ENCODE measurements at regions not wholly inside any gene's neighbourhood (a gene's known extent, or its start where the extent isn't known, plus 50 kb on each side); places are given as distances from the start of the nearest gene placed in this dataset.
A peak's percentile ranks its signal among the peaks of the same experiment; 100 is the strongest.
"Not testable (repeated sequence)": the region's sequence is repeated elsewhere in the genome, so short reads cannot be mapped to it uniquely, and the experiment has no call there.

- no peaks in the 10 kb centered on the region for H3K4me1 Mint-ChIP-seq
- H3K27ac Mint-ChIP-seq = no peak overlapping the region
- DNase-seq = no peak
- H3K36me3 Mint-ChIP-seq = no peaks in the 10 kb centered on the region
- H3K9me3 Mint-ChIP-seq = no peaks in the 10 kb centered on the region
- peaks cover 0 to 7% (median 3%) of the 10 kb centered on the region in 3 donors for H3K27me3 Mint-ChIP-seq (ENCODE audit: low read depth in 3 of 3)
- H3K4me3 Mint-ChIP-seq = no peak overlapping the region
These were observed 108.7 kb upstream of the ALDH1A3 start for GRCh38 chr15:100770661-100771584.

- no peak for DNase-seq
- Mint-ChIP-seq H3K27ac (no peak overlapping the region), H3K9me3 (no peaks in the 10 kb centered on the region), H3K4me3 (no peak overlapping the region), H3K27me3 (ENCODE audit: low read depth in 3 of 3) (peaks cover 0 to 7% (median 3%) of the 10 kb centered on the region in 3 donors), H3K4me1 (no peaks in the 10 kb centered on the region), H3K36me3 (no peaks in the 10 kb centered on the region)
These were observed 107.9 kb upstream of the ALDH1A3 start for GRCh38 chr15:100771746-100772145.

- peaks cover 0 to 7% (median 3%) of the 10 kb centered on the region in 3 donors for H3K27me3 Mint-ChIP-seq (ENCODE audit: low read depth in 3 of 3)
- no peak overlapping the region for H3K4me3 Mint-ChIP-seq
- no peaks in the 10 kb centered on the region for H3K36me3 Mint-ChIP-seq
- no peaks in the 10 kb centered on the region for H3K9me3 Mint-ChIP-seq
- H3K4me1 Mint-ChIP-seq = no peaks in the 10 kb centered on the region
- H3K27ac Mint-ChIP-seq = no peak overlapping the region
- no peak for DNase-seq
These were observed 107.2 kb upstream of the ALDH1A3 start for GRCh38 chr15:100772478-100772877.

- peak overlapping the region in 1 of 6 donors; percentile 37 for H3K27ac Mint-ChIP-seq
- H3K36me3 Mint-ChIP-seq = no peaks in the 10 kb centered on the region
- H3K4me3 Mint-ChIP-seq = no peak overlapping the region
- H3K27me3 Mint-ChIP-seq (ENCODE audit: low read depth in 3 of 3) = peaks cover 0 to 10% (median 3%) of the 10 kb centered on the region in 3 donors
- H3K4me1 Mint-ChIP-seq = no peaks in the 10 kb centered on the region
- no peaks in the 10 kb centered on the region for H3K9me3 Mint-ChIP-seq
- no peak for DNase-seq
These were observed 106.6 kb upstream of the ALDH1A3 start for GRCh38 chr15:100772892-100773520.

- DNase-seq, H3K36me3 Mint-ChIP-seq, H3K9me3 Mint-ChIP-seq, H3K4me1 Mint-ChIP-seq, H3K27ac Mint-ChIP-seq, H3K4me3 Mint-ChIP-seq: not testable (repeated sequence)
- peaks cover 0 to 12% (median 3%) of the 10 kb centered on the region in 3 donors for H3K27me3 Mint-ChIP-seq (ENCODE audit: low read depth in 3 of 3)
These were observed 105.6 kb upstream of the ALDH1A3 start for GRCh38 chr15:100774044-100774443.

GRCh38 chr15:100775581-100776185 is 103.9 kb upstream of the ALDH1A3 start:
- no peak overlapping the region for H3K27ac Mint-ChIP-seq
- no peaks in the 10 kb centered on the region for H3K4me1 Mint-ChIP-seq
- H3K4me3 Mint-ChIP-seq = no peak overlapping the region
- DNase-seq = no peak
- peaks cover 0 to 12% (median 3%) of the 10 kb centered on the region in 3 donors for H3K27me3 Mint-ChIP-seq (ENCODE audit: low read depth in 3 of 3)
- no peaks in the 10 kb centered on the region for H3K36me3 Mint-ChIP-seq
- no peaks in the 10 kb centered on the region for H3K9me3 Mint-ChIP-seq

GRCh38 chr15:100777821-100778220 is 101.8 kb upstream of the ALDH1A3 start:
- H3K27me3 Mint-ChIP-seq (ENCODE audit: low read depth in 3 of 3) = peaks cover 2 to 9% (median 3%) of the 10 kb centered on the region in 3 donors

GRCh38 chr15:100778831-100779288 is 100.8 kb upstream of the ALDH1A3 start:
- Mint-ChIP-seq H3K27me3 (ENCODE audit: low read depth in 3 of 3) (peaks cover 0 to 4% (median 2%) of the 10 kb centered on the region in 3 donors), H3K36me3 (no peaks in the 10 kb centered on the region), H3K9me3 (no peaks in the 10 kb centered on the region), H3K27ac (no peak overlapping the region), H3K4me1 (no peaks in the 10 kb centered on the region), H3K4me3 (no peak overlapping the region)
- DNase-seq = no peak

More at GRCh38 chr15:100777821-100778220, 101.8 kb upstream of the ALDH1A3 start:
- Mint-ChIP-seq H3K4me3 (no peak overlapping the region), H3K36me3 (no peaks in the 10 kb centered on the region), H3K9me3 (no peaks in the 10 kb centered on the region), H3K4me1 (no peaks in the 10 kb centered on the region), H3K27ac (no peak overlapping the region)
- DNase-seq = no peak

- no peaks in the 10 kb centered on the region for H3K36me3 Mint-ChIP-seq
- H3K4me3 Mint-ChIP-seq = no peak overlapping the region
- no peaks in the 10 kb centered on the region for H3K4me1 Mint-ChIP-seq
- no peak overlapping the region for H3K27ac Mint-ChIP-seq
- DNase-seq = no peak
- H3K9me3 Mint-ChIP-seq = no peaks in the 10 kb centered on the region
- H3K27me3 Mint-ChIP-seq (ENCODE audit: low read depth in 3 of 3) = peaks cover 0 to 4% (median 2%) of the 10 kb centered on the region in 3 donors
These were observed 100.1 kb upstream of the ALDH1A3 start for GRCh38 chr15:100779331-100780207.

- DNase-seq = no peak
- H3K27me3 Mint-ChIP-seq (ENCODE audit: low read depth in 3 of 3) = peaks cover 0 to 4% (median 2%) of the 10 kb centered on the region in 3 donors
- H3K4me3 Mint-ChIP-seq = no peak overlapping the region
- no peaks in the 10 kb centered on the region for H3K36me3 Mint-ChIP-seq
- H3K27ac Mint-ChIP-seq = no peak overlapping the region
- H3K9me3 Mint-ChIP-seq = no peaks in the 10 kb centered on the region
- no peaks in the 10 kb centered on the region for H3K4me1 Mint-ChIP-seq
These were observed 99.3 kb upstream of the ALDH1A3 start for GRCh38 chr15:100780208-100780800.

GRCh38 chr15:100781061-100781960 is 98.3 kb upstream of the ALDH1A3 start:
- Mint-ChIP-seq H3K4me1 (no peaks in the 10 kb centered on the region), H3K27me3 (ENCODE audit: low read depth in 3 of 3) (peaks cover 0 to 4% (median 2%) of the 10 kb centered on the region in 3 donors), H3K27ac (no peak overlapping the region), H3K4me3 (no peak overlapping the region), H3K36me3 (no peaks in the 10 kb centered on the region), H3K9me3 (no peaks in the 10 kb centered on the region)
- no peak for DNase-seq

GRCh38 chr15:100781961-100782530 is 97.6 kb upstream of the ALDH1A3 start:
- no peak for DNase-seq
- no peak overlapping the region for H3K27ac Mint-ChIP-seq
- peaks cover 0 to 4% (median 2%) of the 10 kb centered on the region in 3 donors for H3K27me3 Mint-ChIP-seq (ENCODE audit: low read depth in 3 of 3)
- no peaks in the 10 kb centered on the region for H3K4me1 Mint-ChIP-seq
- no peak overlapping the region for H3K4me3 Mint-ChIP-seq
- no peaks in the 10 kb centered on the region for H3K9me3 Mint-ChIP-seq
- H3K36me3 Mint-ChIP-seq = no peaks in the 10 kb centered on the region
